HepG2 (cell line): ENCODE measurements at regions not wholly inside any gene's neighbourhood (a gene's known extent, or its start where the extent isn't known, plus 50 kb on each side); places are given as distances from the start of the nearest gene placed in this dataset.

Experiments
- ATAC-seq: fragments of 200-7000 bp; cut with Tn5 transposase; 3 replicates; pipeline ENCODE4 v1.9.1; 2020; ENCODE audit warnings: mild to moderate bottlenecking, moderate library complexity
- BruUV-seq: library from RNA; stranded (reverse); fragments of 400-500 nt; replicated peaks from 2 replicates; lab custom pipeline; 2021; lab: Mats Ljungman, UMichigan
- CTCF ChIA-PET: fragments of 300-600 bp; formaldehyde crosslinking; extraction: SDS; loops from one replicate; lab custom pipeline; 2021; ENCODE audit warnings: low total read pairs, inconsistent platforms, low intra/inter-chr PET ratio; lab: Yijun Ruan, JAX
- POLR2A ChIA-PET: fragments of 350-600 bp; sonication (Branson Sonifier 250); formaldehyde crosslinking; loops from one replicate; lab custom pipeline; 2020; ENCODE audit warnings: antibody characterized with exemption, inconsistent platforms; lab: Yijun Ruan, JAX
- DNase-seq: peaks from one replicate; pipeline ENCODE4 v3.0.0-alpha.2; 2015; ENCODE audit warnings: low spot score
- FAIRE-seq: peaks from 3 replicates; lab custom pipeline; 2011; peaks lifted over from hg19 to GRCh38; lab: Jason Lieb, UNC
- H2AFZ ChIP-seq: one replicate; pipeline ENCODE4 v1.6.1; 2011; ENCODE audit warnings: low read length, inconsistent platforms
- H3K27ac ChIP-seq: fragments of 300-600 bp; 3 replicates; pipeline ENCODE4 v1.8.0; 2011; ENCODE audit warnings: mixed run types, mild to moderate bottlenecking, mixed read lengths, low read length, inconsistent platforms; ENCODE audit not compliant: insufficient read depth; ENCODE audit errors: extremely low read length
- H3K27me3 ChIP-seq, 2 experiments: fragments of 200-600 bp in 1 of 2; 2 replicates in 1 of 2; 3 replicates in 1 of 2; pipeline versions ENCODE4 v1.6.0 to v1.8.0; 2011; ENCODE audit warnings: low read length in 2 of 2, mild to moderate bottlenecking in 2 of 2, moderate library complexity in 2 of 2, inconsistent platforms in 1 of 2; ENCODE audit not compliant: insufficient read depth in 2 of 2, control insufficient read depth in 1 of 2
- H3K36me3 ChIP-seq, 2 experiments: fragments of 200-600 bp in 1 of 2; replicated peaks in 1 of 2; 2 replicates in 1 of 2; 3 replicates in 1 of 2; pipeline versions ENCODE4 v1.5.1 to v1.8.0; 2011; ENCODE audit warnings: low read length in 2 of 2, inconsistent platforms in 1 of 2; ENCODE audit not compliant: insufficient read depth in 2 of 2, control insufficient read depth in 1 of 2
- H3K4me1 ChIP-seq: 2 replicates; pipeline ENCODE4 v1.5.1; 2012; ENCODE audit warnings: low read length, inconsistent platforms; ENCODE audit not compliant: insufficient read depth
- H3K4me2 ChIP-seq: 2 replicates; pipeline ENCODE4 v1.6.0; 2011; ENCODE audit warnings: low read depth, low read length, inconsistent platforms
- H3K4me3 ChIP-seq, 3 experiments: fragments of 200-600 bp in 1 of 3; sonication (generic), shearing (Covaris generic) in 1 of 3; replicated peaks in 1 of 3; 2 replicates each; pipeline ENCODE4 v1.5.1; 2011 to 2016; ENCODE audit warnings: low read length in 3 of 3, inconsistent platforms in 2 of 3, low read depth in 2 of 3, mild to moderate bottlenecking in 2 of 3, control low read depth in 1 of 3, mixed read lengths in 1 of 3; ENCODE audit not compliant: insufficient read depth in 1 of 3
- H3K79me2 ChIP-seq: one replicate; pipeline ENCODE4 v1.6.1; 2011; ENCODE audit warnings: low read length, inconsistent platforms; ENCODE audit not compliant: insufficient read depth
- H3K9ac ChIP-seq: 2 replicates; pipeline ENCODE4 v1.6.0; 2011; ENCODE audit warnings: mild to moderate bottlenecking, low read depth, low read length, inconsistent platforms; ENCODE audit not compliant: insufficient read depth
- H3K9me3 ChIP-seq: 2 replicates; pipeline ENCODE4 v1.5.1; 2012; ENCODE audit warnings: mild to moderate bottlenecking, low read length
- H4K20me1 ChIP-seq: 2 replicates; pipeline ENCODE4 v1.6.0; 2011; ENCODE audit warnings: inconsistent platforms, mild to moderate bottlenecking, low read length, moderate library complexity; ENCODE audit not compliant: insufficient read depth
- BATF2 ChIP-seq: sonication (generic); formaldehyde crosslinking; IDR thresholded peaks from 2 replicates; pipeline ENCODE4 v1.8.0; 2022; ENCODE audit warnings: mild to moderate bottlenecking, missing genetic modification reagents, moderate library complexity
- CHD2 ChIP-seq: IDR thresholded peaks from 2 replicates; pipeline ENCODE4 v1.6.1; 2011; ENCODE audit warnings: low read depth, low read length, improper control_type of control experiment
- HNF1A ChIP-seq, 2 experiments: sonication (generic) in 1 of 2; formaldehyde crosslinking in 1 of 2; IDR thresholded peaks; 2 replicates each; pipeline versions ENCODE4 v1.4.0 to v1.6.1; 2016 to 2020; ENCODE audit warnings: borderline replicate concordance in 1 of 2, low read depth in 1 of 2, mild to moderate bottlenecking in 1 of 2, missing genetic modification reagents in 1 of 2
- HNRNPL ChIP-seq: fragments of 200-400 bp; formaldehyde crosslinking; IDR thresholded peaks from 2 replicates; pipeline ENCODE4 v1.6.1; 2017; ENCODE audit warnings: mild to moderate bottlenecking, low read depth, low read length
- HOXA7 ChIP-seq: sonication (generic); formaldehyde crosslinking; IDR thresholded peaks from 2 replicates; pipeline ENCODE4 v1.8.1; 2022; ENCODE audit warnings: mild to moderate bottlenecking, missing genetic modification reagents, moderate library complexity
- RBM22 ChIP-seq: fragments of 200-400 bp; formaldehyde crosslinking; optimal IDR thresholded peaks from 2 replicates; pipeline ENCODE3; 2017; ENCODE audit warnings: mild to moderate bottlenecking, low read length, moderate library complexity
- ZGPAT ChIP-seq: IDR thresholded peaks from 2 replicates; pipeline ENCODE4 v1.6.1; 2016; ENCODE audit warnings: mild to moderate bottlenecking
- ZKSCAN1 ChIP-seq: fragments of 150-350 bp; IDR thresholded peaks from 2 replicates; pipeline ENCODE4 v1.6.1; 2014; ENCODE audit warnings: low read length
- ZNF546 ChIP-seq: sonication (generic); formaldehyde crosslinking; conservative IDR thresholded peaks from 2 replicates; pipeline ENCODE4 v1.8.1; 2023; ENCODE audit warnings: mild to moderate bottlenecking, missing genetic modification reagents
- ZNF564 ChIP-seq: sonication (generic); formaldehyde crosslinking; IDR thresholded peaks from 2 replicates; pipeline ENCODE4 v1.8.1; 2023; ENCODE audit warnings: mild to moderate bottlenecking, missing genetic modification reagents
- ZNF761 ChIP-seq: sonication (generic); formaldehyde crosslinking; conservative IDR thresholded peaks from 2 replicates; pipeline ENCODE4 v1.4.0; 2020; ENCODE audit warnings: mild to moderate bottlenecking, missing genetic modification reagents
- ZNF772 ChIP-seq: sonication (generic); formaldehyde crosslinking; IDR thresholded peaks from 2 replicates; pipeline ENCODE4 v1.5.0; 2020; ENCODE audit warnings: mild to moderate bottlenecking, missing genetic modification reagents
- ZSCAN22 ChIP-seq: sonication (generic); formaldehyde crosslinking; IDR thresholded peaks from 2 replicates; pipeline ENCODE4 v1.4.0; 2020; ENCODE audit warnings: mild to moderate bottlenecking, missing genetic modification reagents
- ZUFSP ChIP-seq: sonication (generic); formaldehyde crosslinking; IDR thresholded peaks from 2 replicates; pipeline ENCODE4 v1.9.0; 2021; ENCODE audit warnings: missing genetic modification reagents, mild to moderate bottlenecking, borderline replicate concordance
- WGBS: methylation state at CpG from one replicate; pipeline ENCODE4 v1.1.6; 2017; ENCODE audit warnings: low lambda C conversion rate; 5-methylcytosine and 5-hydroxymethylcytosine counted together
- in situ Hi-C: cut with HindIII; loops from 2 replicates; pipeline ENCODE4 v1.10.0; 2017; ENCODE audit warnings: low pct_unique_long_range_greater_than_20kb; ENCODE audit not compliant: extremely low pct_ligation_motif_present
- intact Hi-C: fragments of 100-400 bp; cut with micrococcal nuclease; formaldehyde crosslinking; loops from one replicate; pipeline ENCODE4 v1.10.0; 2022; ENCODE audit not compliant: unreplicated experiment
- TF ChIP-seq, protein P1 (sequence below): sonication (generic); formaldehyde crosslinking; IDR thresholded peaks from 2 replicates; pipeline ENCODE4 v1.4.0; 2020; ENCODE audit warnings: missing genetic modification reagents

DNA sequence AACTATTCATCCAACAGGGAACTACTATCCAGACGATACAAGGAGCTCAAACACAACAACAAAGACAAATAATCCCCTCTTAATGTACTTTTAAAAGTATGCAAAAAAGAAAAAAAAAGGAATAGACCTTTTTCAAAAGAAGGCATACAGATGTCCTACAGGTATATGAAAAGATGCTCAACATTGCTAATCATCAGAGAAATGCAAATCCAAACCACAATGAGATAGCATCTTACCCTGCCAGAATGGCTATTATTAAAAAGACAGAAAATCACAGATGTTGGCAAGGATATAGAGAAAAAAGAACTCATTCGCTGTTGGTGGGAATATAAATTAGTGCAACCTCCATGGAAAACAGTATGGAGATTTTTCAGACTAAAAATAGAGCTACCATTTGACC, 67.1 kb upstream of the ENPP6 start (continued):
- TF ChIP-seq HNF1A (IDR thresholded peaks at IDR 0.05; ENCODE audit: low read depth) (no peak), HNF1A (CRISPR knock-in tag; IDR thresholded peaks at IDR 0.05; ENCODE audit: borderline replicate concordance) (no peak), ZNF564 (no peak), ZNF761 (CRISPR knock-in tag) (no peak), HOXA7 (no peak), RBM22 (no peak), ZNF546 (CRISPR knock-in tag) (no peak), ZGPAT (CRISPR knock-in tag) (no peak)

GRCh38 chr4:184284336-184284690, 66.6 kb upstream of the ENPP6 start:
- H2AFZ ChIP-seq = no peak overlapping the region
- BruUV-seq = no TSS peak

More at GRCh38 chr4:184284336-184284690, 66.6 kb upstream of the ENPP6 start:
- intact Hi-C loops (no loop called here), in situ Hi-C loops (no loop called here)
- H3K9me3 ChIP-seq = no peaks in the 10 kb centered on the region
- H3K27ac ChIP-seq = no peak overlapping the region
- POLR2A ChIA-PET = interaction anchor here (1.4 kb wide), 1 partner anchor 365 kb away, joined by 3 read pairs; the partner anchor contains the start of genes CASP3 and PRIMPOL
- TF ChIP-seq ZNF772 (CRISPR knock-in tag) = no peak
- TF ChIP-seq BATF2 (CRISPR knock-in tag) = no peak
- no peak for TF ChIP-seq CHD2
- no peak for TF ChIP-seq ZKSCAN1
- no peak for TF ChIP-seq ZSCAN22 (CRISPR knock-in tag)
- TF ChIP-seq ZUFSP (CRISPR knock-in tag) = no peak
- TF ChIP-seq, protein P1, sequence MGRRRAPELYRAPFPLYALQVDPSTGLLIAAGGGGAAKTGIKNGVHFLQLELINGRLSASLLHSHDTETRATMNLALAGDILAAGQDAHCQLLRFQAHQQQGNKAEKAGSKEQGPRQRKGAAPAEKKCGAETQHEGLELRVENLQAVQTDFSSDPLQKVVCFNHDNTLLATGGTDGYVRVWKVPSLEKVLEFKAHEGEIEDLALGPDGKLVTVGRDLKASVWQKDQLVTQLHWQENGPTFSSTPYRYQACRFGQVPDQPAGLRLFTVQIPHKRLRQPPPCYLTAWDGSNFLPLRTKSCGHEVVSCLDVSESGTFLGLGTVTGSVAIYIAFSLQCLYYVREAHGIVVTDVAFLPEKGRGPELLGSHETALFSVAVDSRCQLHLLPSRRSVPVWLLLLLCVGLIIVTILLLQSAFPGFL (CRISPR knock-in tag) = no peak
- TF ChIP-seq HNRNPL = no peak
- no peaks in the 10 kb centered on the region for H4K20me1 ChIP-seq
- CTCF ChIA-PET = no interaction called here
- no peak overlapping the region for H3K4me3 ChIP-seq
- no peak overlapping the region for H3K9ac ChIP-seq
- H3K4me2 ChIP-seq = no peak overlapping the region; the same call in 1 of the 2 replicates
- no peaks in the 10 kb centered on the region for H3K79me2 ChIP-seq
- 50% methylated on average over 7 of the region's 8 CpGs for WGBS
- FAIRE-seq (no peak), DNase-seq (no peak), ATAC-seq (no peak)
- no peaks in the 10 kb centered on the region for H3K36me3 ChIP-seq
- peaks cover 82% of the 10 kb centered on the region for H3K4me1 ChIP-seq
- H3K27me3 ChIP-seq = no peaks in the 10 kb centered on the region
